GM20000 (cell line): ENCODE measurements at regions not wholly inside any gene's neighbourhood (a gene's known extent, or its start where the extent isn't known, plus 50 kb on each side); places are given as distances from the start of the nearest gene placed in this dataset.

Experiments
- DNase-seq: peaks from one replicate; pipeline ENCODE4 v3.0.0; 2012; ENCODE audit warnings: low spot score
- CTCF ChIP-seq: IDR thresholded peaks from 2 replicates; pipeline ENCODE4 v1.5.1; 2012; ENCODE audit warnings: mild to moderate bottlenecking, control low read depth; ENCODE audit errors: extremely low read depth, missing control alignments

DNA sequence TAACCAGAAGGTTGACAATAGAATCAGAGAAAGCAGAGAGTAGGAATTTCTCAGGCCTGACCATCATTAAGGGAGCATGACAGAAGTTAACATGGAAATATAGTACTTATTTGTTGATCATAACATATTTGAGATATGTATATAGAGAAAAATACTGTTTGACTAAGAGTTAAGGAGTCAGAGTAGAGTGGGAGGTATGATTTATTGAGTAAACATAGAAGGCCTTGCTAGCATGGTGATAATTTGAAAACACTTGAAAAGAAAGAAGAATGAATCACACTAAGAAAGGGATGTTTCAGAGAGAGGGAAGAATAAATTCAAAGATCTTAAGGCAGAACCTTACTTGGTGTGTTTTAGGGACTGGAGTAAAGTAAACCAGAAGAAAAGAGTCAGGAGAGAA lies 437.2 kb upstream of the TECRL start:
- TF ChIP-seq CTCF: no peak
- DNase-seq: no peak

DNA sequence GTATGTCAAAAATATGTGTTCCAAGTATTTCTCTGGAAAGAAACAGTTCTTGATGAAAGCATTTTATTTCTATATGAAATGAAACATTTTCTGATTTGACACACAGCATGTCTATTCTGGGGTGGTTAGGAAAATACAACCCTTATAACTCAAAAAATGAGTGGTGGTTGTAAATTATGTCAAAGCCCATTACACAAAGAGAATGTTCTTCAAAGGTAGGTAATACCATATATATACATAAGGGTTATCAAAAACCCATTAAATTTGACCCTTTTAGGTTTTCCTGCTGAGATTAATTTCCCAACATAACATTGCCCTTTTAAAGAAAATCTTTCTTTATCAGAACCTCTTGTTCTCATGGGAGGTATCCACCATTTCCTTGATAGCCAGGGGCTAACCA lies 420.5 kb upstream of the TECRL start:
- DNase-seq: no peak
- no peak for TF ChIP-seq CTCF

DNA sequence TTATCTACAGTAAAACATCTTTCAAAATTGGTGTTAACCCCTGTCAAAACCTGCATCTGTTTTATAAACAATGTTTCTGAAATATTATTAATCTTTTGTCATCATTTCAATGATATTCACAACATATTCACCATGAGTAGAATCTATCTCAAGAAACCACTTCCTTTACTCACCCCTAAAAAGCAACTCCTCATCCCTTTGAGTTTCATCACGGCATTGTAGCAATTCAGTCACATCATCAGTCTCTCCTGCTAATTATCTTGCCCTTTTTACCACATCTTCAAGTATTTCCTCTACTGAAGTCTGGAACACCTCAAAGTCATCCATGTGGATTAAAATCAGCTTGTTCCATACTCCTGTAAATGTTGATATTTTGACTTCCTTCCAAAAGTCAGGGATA lies 415.3 kb upstream of the TECRL start:
- no peak for DNase-seq
- no peak for TF ChIP-seq CTCF

- no peak for TF ChIP-seq CTCF
These were observed 413.2 kb upstream of the TECRL start for GRCh38 chr4:64822405-64822804.

DNA sequence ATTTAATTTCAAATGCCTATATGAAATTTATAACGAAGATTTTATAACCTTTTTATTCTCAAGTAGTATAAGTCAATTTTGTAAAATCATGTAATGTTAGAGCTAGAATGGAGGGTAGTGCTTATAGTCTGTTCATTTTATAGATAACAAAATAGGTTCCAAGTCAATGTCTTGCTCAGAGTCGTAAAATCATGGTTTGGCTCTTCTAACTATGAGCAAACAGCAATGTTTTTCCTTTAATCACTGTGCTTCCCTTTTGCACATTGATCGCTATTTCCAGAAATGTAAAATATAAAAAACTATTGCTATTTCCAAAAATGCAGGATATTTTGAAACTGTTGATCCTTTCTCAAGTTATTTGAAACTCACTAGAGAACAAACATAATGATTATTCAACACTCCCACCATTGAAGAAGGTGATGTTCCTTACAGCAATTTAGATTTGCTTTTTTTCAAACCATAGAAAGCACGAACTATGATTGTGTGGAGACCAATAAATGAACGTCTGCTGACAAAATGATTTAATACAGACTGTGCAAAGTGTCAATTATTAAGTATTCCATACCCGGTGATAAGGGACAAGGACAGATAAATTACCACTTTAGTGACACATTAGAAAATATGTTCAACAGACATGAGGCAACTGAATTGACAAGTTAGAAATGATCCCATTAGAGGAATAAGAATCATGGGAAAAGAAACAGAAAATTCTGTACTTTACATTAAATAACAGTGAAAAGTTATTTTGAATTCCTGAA lies 412.1 kb upstream of the TECRL start:
- TF ChIP-seq CTCF: no peak
- DNase-seq: no peak

More at GRCh38 chr4:64822405-64822804, 413.2 kb upstream of the TECRL start:
- no peak for DNase-seq

DNA sequence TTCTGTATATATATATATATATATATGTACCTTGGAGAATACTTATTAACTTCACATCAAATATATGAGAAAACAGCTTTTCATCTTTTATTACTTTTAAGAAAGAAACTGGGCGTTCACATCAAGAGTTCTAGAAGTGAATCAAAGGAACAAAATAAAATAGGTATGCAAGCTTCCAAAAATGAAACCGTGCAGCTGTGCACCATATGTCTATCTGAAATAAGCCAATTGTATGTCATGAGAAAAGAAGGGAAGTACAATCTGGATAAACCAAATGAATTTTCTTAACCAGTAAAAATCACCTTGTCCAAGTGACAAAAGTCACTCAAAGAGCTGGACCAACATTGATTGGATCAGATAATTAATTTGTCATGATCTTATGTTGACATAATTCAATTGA lies 405.4 kb upstream of the TECRL start:
- no peak for TF ChIP-seq CTCF
- no peak for DNase-seq

- DNase-seq: no peak
- no peak for TF ChIP-seq CTCF
These were observed 398.6 kb upstream of the TECRL start for GRCh38 chr4:64807821-64808220.
